GM18507 (cell line): ENCODE measurements at regions not wholly inside any gene's neighbourhood (a gene's known extent, or its start where the extent isn't known, plus 50 kb on each side); places are given as distances from the start of the nearest gene placed in this dataset.
"Not testable (repeated sequence)": the region's sequence is repeated elsewhere in the genome, so short reads cannot be mapped to it uniquely, and the experiment has no call there.

Source experiments
- DNase-seq: peaks from one replicate; pipeline ENCODE4 v3.0.0; 2011; ENCODE audit warnings: low read depth; ENCODE audit not compliant: insufficient read length; ENCODE audit errors: extremely low spot score
- FAIRE-seq: peaks from 2 replicates; lab custom pipeline; 2011; peaks lifted over from hg19 to GRCh38; lab: Jason Lieb, UNC

DNA sequence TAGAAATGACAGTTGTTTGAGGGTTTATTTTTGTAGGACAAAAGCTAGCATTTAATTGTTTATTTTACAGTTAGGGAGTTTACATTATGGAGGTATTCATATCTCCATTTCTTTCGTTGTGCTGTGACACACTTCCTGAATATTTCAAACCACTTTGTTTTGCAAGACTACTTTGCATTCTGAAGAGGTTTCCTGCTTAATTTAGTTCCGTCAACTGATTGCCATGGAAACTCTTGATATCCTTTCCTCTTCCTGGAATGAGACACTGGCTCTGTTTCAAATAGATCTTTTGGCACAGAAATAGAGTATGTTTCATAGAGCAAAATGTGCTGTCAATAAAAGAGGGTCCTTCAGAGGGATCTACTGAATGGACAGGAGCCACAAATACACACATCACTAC, 159.5 kb upstream of the AGR3 start:
- FAIRE-seq (no peak), DNase-seq (no peak)

DNA sequence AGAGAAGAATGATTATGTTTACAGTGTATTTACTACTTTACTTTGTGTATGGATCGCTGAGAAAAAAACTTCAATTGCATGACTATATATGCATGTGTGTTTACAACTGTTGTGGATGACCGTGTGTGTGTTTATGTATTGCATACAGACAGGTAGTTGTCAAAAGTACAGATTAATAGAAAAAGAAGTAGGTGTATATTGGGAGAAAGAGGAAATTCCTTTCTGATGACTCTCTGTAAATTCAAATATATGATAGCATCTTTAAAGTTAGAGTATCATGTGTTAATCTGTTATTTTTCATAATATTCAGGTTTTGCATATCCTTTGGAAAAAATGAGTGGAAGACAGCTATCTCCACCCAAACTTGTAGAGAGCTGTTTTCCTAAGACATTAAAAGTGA, 160.4 kb upstream of the AGR3 start:
- FAIRE-seq (no peak), DNase-seq (no peak)

DNA sequence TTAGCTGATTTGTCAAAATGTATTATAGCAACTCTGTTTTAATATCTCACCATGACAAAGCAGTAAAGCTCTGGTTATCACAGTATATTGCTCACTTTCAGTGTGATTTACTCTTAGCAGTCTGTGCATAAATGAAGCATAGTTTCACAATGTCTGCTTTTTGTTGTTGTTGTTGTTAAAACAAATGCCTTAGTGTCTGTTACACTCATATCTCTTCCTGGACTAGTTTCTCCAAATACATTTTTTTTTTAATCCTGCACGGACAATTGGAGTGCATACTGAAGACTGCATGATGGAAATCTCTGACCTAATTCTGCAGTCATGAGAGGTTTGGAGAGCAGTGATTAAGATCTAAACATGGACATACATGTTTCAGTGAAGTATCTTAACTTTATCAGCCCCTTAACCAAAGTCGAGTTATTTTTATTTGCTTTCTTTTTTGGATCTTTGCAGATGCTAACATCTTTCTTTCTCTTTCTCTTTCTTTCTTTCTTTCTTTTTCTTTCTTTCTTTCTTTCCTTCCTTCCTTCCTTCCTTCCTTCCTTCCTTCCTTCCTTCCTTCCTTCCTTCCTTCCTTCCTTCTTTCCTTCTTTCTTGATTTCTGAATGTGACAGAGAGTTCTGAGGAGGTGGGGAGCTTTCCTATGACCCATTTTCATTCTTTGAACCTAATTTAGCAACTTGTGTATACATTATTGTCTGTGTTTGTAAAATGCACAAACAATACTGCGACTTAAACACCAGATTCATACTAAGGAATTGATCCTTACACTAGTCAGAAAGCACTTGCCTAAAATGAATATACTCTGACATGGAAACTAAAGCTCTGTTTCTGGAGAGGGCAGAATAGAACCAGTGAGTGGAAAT, 161.5 kb upstream of the AGR3 start:
- no peak for DNase-seq

DNA sequence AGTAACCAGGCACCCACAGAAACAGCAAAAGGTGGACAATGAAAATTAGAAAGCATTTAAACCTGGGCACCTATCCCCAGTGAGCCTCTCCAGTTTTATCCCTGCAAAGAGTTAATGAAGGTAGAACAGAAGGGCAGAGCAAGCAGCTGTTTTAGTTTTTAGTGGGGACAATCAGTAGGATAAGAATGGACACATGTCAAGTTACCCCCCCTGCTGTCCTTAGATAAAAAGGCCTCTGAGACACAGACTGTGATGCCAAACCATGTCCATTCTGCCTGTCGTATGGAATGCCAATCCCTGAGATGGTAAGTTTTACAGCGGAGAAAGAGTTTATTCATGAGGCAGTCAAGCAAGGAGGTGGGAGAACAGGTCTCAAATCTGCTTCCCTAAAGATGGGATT, 162.6 kb upstream of the AGR3 start:
- DNase-seq (no peak), FAIRE-seq (no peak)

More for the DNA sequence above, 161.5 kb upstream of the AGR3 start:
- FAIRE-seq, result no peak

DNA sequence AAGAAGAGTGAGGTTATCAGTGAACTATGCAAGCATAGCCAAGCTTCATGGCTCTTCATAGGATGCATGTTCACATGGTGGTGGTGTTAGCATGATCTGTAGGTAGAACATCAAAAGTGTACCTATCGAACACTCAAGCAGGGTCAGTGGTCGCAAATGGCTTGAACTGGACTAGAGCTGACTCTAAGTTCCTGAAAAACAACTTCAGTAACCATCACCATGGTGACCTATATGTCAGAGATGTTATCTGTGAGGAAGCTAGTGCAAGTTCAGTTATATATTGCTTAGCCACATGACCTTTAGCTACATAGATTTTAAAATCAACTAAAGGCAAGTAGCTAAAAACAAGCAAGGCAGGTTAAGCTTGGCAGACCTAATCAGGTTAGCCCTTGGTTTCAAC, 163.1 kb upstream of the AGR3 start:
- no peak for FAIRE-seq
- DNase-seq, result no peak

DNA sequence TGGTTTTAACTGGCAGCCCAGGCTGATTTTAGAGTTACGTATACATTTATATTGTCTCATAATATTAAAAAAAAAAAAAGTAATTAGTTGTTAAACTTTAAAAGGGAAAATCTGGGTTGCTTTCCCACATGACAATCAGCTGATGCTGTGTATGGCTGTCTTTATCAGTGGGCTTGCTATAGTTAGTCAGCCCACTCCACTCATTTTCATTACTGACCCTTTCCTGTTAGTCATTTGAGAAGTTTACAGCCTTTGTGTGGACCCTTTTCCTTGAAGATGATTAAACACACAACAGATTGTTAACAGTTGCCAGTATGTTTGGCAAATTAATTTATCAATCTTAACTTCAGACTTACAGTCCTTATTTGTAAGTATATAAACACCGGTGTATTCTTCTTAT, 164.5 kb upstream of the AGR3 start:
- no peak for FAIRE-seq

DNA sequence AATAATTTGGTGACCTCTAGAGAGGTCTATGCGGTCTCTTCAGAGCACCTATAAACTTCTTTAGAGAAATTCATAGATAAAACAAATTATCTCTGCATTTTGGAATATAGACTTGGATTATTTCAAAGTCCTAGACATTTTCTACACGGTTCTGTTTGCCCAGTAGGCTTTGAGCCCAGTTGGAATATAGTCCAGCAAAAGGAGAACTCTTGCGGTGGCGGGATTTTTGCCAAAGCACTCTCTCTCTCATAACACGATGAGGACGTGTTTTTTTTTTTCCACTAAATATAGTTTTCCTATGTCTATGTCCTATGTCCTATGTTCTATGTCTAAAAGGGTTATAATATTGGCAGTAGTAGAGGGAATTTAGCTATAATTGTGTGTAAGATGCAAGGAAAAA, 164.9 kb upstream of the AGR3 start:
- DNase-seq, result no peak
- no peak for FAIRE-seq

More for the DNA sequence above, 164.5 kb upstream of the AGR3 start:
- DNase-seq, result no peak

DNA sequence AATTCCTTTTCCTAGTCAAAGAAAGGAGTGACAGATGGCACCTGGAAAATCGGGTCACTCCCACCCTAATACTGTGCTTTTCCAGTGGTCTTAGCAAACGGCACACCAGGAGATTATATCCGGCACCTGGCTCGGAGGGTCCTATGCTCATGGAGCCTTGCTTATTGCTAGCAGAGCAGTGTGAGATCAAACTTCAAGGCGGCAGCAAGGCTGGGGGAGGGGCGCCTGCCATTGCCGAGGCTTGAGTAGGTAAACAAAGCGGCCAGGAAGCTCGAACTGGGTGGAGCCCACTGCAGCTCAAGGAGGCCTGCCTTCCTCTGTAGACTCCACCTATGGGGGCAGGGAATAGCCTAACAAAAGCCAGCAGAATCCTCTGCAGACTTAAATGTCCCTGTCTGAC, 171.4 kb upstream of the AGR3 start:
- not testable (repeated sequence) for FAIRE-seq, DNase-seq

DNA sequence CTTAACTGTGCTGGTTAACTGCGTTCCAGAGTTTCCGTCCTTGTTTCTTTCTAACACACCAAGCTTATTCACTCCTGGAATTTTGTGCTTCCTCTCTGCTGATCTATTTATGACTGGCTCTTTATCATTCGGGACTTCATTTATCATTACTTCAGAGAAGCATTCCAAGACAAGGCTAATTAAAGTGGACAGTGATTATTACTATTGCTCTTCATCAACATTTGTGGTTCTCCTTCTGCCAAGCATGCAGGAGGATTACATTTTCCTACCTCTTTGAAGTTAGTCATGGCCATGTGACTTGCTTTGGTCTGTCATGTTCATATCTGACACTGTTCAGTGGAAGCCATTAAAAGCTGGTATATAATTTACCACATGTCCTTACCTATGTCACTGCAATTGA, 172.4 kb upstream of the AGR3 start:
- DNase-seq, result no peak
- FAIRE-seq, result no peak

DNA sequence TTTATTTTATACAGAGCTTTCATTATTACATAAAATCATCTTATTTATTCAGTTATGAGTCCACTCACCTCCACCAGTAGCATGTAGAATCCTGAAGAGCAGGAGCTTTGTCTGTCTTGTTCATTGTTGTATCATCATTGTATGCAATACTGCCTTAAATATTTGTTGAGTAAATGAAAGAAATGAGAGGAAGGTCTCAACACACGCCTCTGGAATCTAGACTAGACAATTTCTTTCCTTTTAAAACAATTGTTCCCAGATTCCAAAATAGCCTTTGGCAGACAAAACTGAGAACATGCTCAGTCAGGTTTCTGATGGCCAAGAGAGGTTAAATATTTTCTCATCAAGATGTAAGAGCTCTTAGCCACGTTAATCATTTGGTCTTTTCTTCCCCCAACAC, 173.1 kb upstream of the AGR3 start:
- DNase-seq, result no peak
- FAIRE-seq, result no peak

DNA sequence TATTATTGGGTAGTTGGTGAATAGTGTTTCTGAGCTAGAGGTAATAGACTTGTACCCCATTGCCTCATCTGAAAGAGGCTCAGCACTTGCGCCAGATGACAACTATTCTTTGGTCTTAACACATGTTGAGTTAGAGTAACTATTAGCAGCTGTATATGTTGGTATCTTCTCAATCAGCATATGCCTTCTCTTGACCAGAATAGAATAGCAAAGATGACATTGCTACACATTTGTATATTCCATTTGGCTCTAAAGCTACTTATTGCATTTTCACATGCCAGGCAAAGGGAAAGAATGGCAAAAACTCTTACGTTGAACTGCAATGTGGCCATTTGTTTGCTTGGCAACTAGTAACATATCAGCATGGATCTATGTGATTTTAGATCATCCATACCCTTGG, 173.8 kb upstream of the AGR3 start:
- no peak for DNase-seq
- FAIRE-seq, result no peak

DNA sequence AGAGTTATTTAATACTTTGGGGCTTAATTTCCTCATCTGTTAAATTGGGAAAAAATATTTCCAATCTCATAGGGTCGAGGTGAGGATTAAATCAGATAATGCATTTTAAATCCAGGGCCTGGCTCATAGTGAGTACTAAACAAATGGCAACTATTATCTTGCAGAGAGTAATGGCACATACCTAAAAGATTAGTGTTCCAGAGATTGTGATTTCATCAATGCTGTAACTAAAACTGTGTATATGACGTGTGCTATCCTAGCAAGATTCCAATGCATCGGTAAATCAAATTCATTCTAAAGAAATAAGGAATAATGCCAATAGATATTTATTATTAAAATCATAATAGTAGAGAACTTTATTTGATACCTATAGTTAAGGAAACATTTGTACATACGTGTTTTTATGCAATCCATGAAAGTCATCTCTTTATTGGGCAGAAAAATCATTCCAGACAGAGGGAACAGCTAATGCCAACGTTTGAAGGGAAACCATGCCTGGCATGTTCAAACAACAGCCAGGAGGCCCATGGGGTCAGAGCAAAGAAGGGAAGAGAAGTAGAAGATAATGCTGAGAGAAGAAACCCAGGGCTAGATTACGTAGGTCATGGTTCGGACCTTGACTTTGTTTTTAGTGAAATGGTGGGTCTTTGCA, 174.8 kb upstream of the AGR3 start:
- FAIRE-seq, result no peak
- no peak for DNase-seq

DNA sequence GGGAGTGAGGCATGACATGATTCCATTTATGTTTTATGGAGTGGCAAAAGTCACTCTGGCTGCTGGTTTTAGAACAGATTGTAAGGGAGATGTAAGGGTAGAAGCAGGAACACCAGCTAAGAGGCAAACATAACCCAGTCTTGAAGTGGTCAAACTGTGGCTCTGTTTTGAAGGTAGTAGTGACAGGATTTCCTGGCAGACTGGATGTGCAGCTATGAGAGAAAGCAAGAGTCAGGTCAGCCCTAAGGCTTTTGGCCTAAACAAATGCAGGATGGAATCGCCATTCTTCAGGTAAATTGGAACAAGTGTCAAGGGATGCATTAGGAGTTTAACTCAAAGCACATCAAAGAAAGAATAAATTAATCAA, 175.3 kb upstream of the AGR3 start:
- no peak for DNase-seq
- FAIRE-seq, result no peak

DNA sequence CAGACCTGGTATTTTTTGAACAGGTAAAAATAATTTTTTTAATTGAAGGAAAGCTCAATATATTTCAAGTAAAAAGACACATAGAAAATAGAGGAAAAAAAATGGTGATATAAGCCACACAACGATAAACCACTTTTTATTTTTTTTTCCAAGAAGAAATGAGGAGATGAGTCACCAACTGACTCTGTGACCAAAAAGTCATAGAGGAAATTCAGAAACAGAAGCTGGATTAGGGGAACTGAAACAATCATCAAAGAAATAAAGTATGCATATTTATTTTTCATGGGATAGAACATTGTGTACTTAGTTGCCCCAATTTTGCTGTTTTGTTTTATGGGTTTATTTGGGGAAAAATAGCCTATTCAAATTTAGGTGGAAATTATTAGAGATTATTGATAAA, 176.8 kb upstream of the AGR3 start:
- FAIRE-seq (no peak), DNase-seq (no peak)

DNA sequence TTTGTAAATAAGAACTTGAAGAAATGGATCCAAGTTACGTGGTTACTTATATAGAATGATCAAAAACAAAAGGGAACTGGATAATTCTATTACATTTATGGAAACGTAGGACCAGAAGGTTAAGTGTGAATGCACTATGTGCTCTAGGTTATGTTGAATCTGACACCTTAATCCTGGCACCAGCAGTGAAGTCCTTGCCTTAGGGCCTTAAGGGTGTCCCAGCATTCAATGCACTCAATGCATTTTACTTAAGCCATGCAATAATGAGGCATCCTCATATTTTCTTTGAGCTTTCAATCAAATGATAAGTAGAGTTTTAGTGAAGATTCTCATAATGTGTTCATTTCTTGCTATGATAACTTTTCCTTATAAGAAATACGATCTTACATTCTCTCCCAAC, 178.3 kb upstream of the AGR3 start:
- peak; percentile 33 for FAIRE-seq
- DNase-seq, result no peak

DNA sequence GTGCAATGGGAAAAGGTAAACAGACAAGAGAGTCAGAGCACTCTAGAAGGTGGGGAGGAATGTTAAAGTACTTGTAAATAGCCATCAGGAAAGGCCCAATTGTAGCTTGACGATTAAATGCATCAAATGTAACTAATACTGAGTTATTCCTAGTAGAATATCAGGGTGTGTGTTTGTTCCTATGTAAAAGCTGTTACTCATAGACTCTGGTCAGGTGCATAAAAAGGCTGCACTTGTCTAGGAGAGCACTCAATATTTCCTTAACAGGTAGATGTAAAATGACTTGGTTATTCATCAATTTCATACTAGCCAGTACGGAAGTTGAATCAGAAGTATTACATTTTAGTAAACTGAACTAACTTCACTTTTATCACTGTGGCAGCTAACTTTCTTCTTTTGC, 179.7 kb upstream of the AGR3 start:
- DNase-seq (no peak), FAIRE-seq (peak; percentile 12)

DNA sequence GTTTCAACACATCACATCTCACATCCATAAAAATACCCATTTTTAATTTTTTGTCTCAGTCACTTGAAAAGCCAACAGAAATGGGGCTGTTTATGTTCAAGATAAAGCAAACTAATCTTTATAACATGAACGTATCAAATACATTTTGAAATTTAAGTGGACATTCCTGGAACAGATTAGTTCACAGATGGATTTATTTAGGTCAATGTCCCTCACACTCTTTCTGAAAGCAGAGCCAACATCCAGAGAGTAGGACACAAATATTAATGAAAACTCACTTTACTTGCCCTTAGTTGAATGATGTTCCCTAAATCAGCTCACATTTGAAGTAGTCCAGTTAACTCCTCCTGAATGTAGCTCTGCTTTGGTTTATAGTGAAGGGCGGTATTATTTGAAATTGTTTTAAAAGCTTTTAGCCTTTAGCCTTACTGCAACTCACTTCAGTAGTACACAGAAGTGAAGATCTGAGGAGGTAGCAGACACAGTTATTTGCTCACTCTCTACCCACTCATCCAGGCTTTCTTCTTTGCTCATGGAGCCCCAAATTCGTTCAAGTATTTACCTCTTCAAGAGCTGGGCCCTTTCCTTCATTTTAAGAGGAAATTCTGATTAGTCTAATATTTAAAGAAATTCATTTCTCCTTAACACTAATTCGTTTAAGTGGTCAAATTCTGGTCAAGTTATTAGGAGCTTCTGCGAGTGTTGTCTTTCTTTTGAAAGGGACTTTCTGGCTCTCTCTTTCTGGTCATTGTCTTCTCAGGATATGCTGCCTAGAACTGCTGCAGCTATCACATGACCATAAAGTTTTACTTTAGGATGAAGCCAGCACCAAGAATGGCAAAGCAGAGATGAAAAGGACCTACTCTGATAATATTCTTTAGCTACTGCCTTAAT, 180.6 kb upstream of the AGR3 start:
- FAIRE-seq, result no peak
- no peak for DNase-seq

DNA sequence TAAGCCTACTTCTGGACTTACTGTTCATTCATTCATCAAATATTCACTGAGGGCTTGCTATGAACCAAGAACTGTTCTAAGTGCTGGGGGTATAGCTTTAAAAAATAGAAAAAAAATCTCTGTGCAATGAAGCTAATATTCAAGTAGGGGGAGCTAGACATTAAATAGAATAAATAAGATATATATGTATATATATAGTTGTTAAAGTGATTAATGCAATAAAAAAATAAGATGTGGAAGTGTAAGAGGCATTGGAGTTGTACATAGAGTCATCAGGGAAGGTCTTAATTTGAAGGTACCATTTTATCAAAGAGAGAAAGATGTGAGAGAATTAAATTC, 181.2 kb upstream of the AGR3 start:
- FAIRE-seq (peak; percentile 33), DNase-seq (no peak)

DNA sequence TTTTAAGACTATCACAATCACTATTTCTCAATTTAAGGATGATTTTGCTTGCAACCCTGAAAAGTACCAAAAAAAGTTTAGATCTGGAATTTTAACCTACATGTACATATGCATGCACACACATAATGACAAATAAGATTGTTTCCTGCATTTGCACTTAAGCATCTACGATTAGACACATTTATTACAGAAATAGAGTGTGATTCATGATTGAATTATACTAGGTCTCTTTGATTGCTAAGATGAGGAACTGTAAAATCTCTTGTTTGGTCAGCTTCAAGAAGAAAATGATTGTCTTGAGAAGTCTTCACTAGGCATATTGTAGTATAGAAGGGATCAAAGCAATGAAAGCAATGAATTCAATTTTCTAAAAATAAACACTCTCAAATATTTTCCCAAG, 185.9 kb upstream of the AGR3 start:
- FAIRE-seq, result no peak

DNA sequence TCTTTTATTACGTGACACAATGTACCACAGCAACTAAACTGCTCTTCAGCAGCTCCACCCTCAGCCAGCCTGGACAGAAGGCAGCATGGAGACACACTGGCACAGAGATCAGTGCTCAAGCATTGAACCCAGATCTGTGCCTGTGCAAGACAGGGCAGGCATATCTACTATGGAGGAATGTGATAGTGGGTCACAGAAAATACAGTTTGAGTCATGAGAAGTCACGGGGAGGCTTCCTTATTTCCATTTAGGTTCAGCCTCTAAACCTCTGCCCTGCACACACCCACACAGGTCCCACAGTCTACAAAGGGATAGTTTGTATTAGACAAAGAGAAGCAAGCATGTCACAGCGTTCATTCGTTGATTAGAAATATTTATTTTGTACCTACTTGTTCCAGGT, 187.4 kb upstream of the AGR3 start:
- no peak for DNase-seq
- FAIRE-seq, result peak; percentile 55

More for the DNA sequence above, 185.9 kb upstream of the AGR3 start:
- DNase-seq, result no peak
